HS-27A (cell line): ENCODE measurements at regions not wholly inside any gene's neighbourhood (a gene's known extent, or its start where the extent isn't known, plus 50 kb on each side); places are given as distances from the start of the nearest gene placed in this dataset.
A peak's percentile ranks its signal among the peaks of the same experiment; 100 is the strongest.

Experiments used
- DNase-seq: peaks from one replicate; pipeline ENCODE4 v3.0.0-alpha.2; 2012; ENCODE audit warnings: low read depth, missing footprints

DNA sequence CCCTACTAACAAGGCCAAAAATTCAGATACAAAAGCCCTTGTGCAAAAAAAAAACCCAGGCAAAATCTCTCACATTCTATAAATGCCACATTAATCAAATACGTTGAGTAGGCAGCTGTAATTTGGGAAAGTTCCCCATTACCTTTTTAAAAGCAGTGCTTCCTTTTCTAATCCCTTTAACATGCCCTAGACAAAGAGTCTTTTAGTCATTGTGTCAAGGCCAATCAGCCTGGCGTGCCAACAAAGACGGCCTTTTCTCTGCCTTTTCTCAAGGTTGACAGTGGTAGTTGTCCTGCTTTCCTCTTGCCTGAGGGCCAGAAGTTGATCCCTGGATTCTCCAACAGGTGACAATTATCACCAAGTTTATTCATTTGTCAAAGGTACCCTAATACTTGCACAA lies 62.5 kb upstream of the METAP2 start:
- no peak for DNase-seq

DNA sequence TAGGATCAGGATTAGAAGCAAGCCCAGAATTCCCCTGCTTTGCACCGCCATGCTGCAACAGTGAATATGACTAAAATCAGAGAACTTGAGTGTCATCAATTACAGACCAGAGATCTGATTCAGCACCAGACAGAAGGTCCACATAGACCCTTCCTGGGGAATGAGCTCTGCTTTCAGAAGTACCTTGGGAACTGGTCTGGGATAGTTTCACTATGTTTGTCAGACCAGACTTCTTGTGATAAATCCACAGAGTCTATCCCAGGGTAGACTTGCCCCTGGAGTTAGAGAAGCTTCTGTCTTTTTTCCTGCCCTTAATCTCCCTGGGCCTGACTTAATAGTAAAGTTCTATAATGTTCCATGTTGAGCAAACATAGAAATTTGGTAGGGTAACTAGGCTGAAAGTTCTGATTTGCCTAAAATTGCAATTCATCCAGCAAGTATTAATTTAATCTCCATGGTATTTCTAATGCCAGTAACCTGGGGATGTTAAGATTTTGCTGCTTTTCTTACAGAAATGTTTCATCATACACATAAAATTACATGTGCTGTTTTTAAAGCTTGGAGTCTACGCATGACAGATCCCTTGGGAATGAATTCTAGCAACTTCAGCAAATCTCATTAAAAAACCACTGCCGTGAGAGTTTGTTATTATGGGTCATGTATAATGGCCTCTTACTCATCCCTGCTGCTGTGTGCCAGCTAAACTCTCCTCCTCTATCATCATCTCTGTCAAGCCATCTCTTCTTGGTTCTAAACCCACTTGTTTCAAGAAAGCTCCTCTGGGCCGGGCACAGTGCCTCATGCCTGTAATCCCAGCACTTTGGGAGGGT lies 61.3 kb upstream of the METAP2 start:
- DNase-seq = peak; percentile 46

DNA sequence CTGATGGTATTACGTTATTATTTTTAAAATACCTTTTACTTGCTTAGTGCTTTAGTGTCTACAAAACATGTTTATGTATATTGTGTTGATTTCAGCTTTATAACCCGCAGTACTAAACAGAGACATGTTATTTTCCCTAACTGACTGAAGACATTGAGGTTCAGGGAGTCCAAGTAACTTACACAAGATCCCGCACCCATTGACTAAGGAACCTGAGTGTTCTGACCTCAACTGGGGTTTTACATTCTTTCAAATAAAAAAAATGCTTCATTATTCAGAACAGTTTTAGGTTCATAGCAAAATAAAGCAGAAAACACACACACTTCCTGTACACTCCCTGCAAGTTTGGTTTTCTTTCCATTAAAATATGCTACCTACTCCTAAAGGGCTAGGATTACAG lies 60.4 kb upstream of the METAP2 start:
- DNase-seq = no peak

DNA sequence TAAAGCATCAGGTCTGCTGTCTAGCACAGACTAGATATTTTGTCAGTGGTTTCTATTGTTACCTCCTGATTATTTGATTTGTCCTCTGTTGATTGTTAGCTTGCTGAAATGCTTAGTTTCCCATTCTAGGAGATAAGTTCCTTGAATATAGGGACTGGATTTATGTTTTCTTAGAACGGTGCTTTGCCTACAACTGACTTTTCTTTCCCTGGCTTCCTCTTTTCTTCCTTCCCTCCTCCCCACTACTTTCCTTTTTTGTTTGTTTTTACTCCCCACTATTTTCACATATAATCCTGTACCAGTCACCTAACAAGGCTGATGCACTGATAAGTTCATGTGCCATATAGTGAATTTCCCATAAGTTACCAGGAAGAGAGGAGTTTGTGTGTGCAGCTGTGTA lies 58.5 kb upstream of the METAP2 start:
- DNase-seq = no peak

DNA sequence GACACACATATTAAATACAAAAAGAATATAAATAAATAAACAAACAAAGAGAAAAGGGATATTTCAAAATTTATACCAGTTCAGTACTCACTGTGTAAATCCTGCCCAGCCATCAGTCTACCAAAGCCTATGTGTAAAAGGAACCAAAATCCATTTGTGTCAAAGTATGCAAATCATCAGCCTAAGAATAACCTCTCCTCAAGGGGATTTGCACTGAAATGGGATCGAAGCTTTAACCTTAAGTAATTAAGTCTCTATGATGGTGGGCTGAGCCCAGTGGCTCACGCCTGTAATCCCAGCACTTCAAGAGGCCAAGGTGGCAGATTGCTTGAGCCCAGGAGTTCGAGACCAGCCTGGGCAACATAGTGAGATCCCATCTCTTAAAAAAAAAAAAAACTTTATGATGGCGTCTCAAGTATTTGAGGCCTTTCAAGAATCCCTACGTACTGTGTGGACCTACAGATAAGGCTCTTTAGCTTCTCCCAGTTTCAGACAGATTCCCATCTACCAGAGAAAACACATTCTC lies 57.8 kb upstream of the METAP2 start:
- DNase-seq = no peak

DNA sequence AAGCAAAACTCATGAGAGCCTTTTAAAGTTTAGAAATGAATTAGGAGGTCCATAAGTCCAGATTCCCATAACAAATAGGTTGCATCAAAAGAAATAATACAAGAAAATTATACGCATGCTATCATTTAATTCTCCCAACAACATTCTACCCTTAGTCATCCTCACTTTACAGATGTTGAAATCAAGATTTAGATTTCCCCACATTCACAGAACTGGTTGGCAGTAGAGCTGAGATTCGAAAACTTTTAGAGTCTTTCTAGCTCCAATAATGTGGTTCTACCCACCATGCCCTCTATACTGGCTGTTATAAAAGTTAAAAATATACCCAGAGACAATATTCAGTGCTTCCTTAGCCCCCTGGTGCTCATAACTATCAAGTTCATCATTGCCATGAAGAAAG lies 56.6 kb upstream of the METAP2 start:
- no peak for DNase-seq

DNA sequence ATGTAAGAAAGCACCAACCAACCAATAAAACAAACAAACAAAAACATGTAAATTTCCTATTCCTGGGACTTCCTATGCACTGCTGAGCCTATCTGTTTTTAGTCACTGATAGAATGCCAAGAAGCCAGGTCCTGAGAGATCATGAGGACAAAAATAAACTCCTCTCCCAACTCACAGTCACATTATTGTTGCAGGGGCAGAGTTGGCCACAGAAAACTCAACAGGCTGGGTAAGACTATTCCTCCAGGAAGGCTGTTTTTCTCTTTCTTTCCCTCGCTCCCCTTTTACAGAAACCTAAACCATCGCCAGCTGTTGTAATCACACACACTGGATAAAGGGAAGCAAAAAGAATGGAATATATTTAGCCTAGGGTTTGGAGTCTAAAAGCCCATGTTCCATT lies 55.8 kb upstream of the METAP2 start:
- DNase-seq = no peak
